ENCODE measurements at regions not wholly inside any gene's neighbourhood (a gene's known extent, or its start where the extent isn't known, plus 50 kb on each side); places are given as distances from the start of the nearest gene placed in this dataset.

- H3K4me1 ChIP-seq: no peaks in the 10 kb centered on the region
- no TSS peak for BruUV-seq (replicated peaks)
- no peaks in the 10 kb centered on the region for H3K27me3 ChIP-seq (replicated peaks; ENCODE audit: control insufficient read depth, insufficient read depth, low read length)
- no peaks in the 10 kb centered on the region for H3K4me1 Mint-ChIP-seq (ENCODE audit: low read depth, unreplicated experiment)
- no peak overlapping the region for H3K4me3 ChIP-seq (ENCODE audit: low read depth, low read length)
- intact Hi-C loops (cut with micrococcal nuclease; ENCODE audit: unreplicated experiment): no loop called here
- no peak overlapping the region for H3K4me3 Mint-ChIP-seq (ENCODE audit: unreplicated experiment)
- no peaks in the 10 kb centered on the region for H3K9me3 Mint-ChIP-seq (ENCODE audit: unreplicated experiment)
- H3K27ac Mint-ChIP-seq (ENCODE audit: unreplicated experiment): no peak overlapping the region
- ChIA-PET POLR2A (no interaction called here), CTCF (no interaction called here)
- no peak for DNase-seq
- no peaks in the 10 kb centered on the region for H3K36me3 Mint-ChIP-seq (ENCODE audit: insufficient read depth, unreplicated experiment)
- no peak for TF ChIP-seq CTCF (IDR thresholded peaks at IDR 0.05; ENCODE audit: insufficient read depth in 1 of 2, low read depth in 1 of 2, low read length in 1 of 2, severe bottlenecking in 1 of 2, unreplicated experiment in 1 of 2)
- H3K27me3 Mint-ChIP-seq (ENCODE audit: insufficient read depth, unreplicated experiment): peaks cover 3% of the 10 kb centered on the region
- H3K36me3 ChIP-seq (ENCODE audit: control insufficient read depth, insufficient read depth, low read length): no peaks in the 10 kb centered on the region
- H3K9me3 ChIP-seq: no peaks in the 10 kb centered on the region
These were observed 889.1 kb upstream of the MAP3K7 start for GRCh38 chr6:91476000-91476399.

- Mint-ChIP-seq H3K27me3 (ENCODE audit: insufficient read depth, unreplicated experiment) (no peaks in the 10 kb centered on the region), H3K4me1 (ENCODE audit: low read depth, unreplicated experiment) (no peaks in the 10 kb centered on the region), H3K27ac (ENCODE audit: unreplicated experiment) (no peak overlapping the region), H3K9me3 (ENCODE audit: unreplicated experiment) (no peaks in the 10 kb centered on the region), H3K4me3 (ENCODE audit: unreplicated experiment) (no peak overlapping the region), H3K36me3 (ENCODE audit: insufficient read depth, unreplicated experiment) (no peaks in the 10 kb centered on the region)
- Histone ChIP-seq H3K9me3 (no peaks in the 10 kb centered on the region), H3K4me1 (no peaks in the 10 kb centered on the region), H3K4me3 (ENCODE audit: low read depth, low read length) (no peak overlapping the region), H3K27me3 (replicated peaks; ENCODE audit: control insufficient read depth, insufficient read depth, low read length) (no peaks in the 10 kb centered on the region), H3K36me3 (ENCODE audit: control insufficient read depth, insufficient read depth, low read length) (no peaks in the 10 kb centered on the region)
- intact Hi-C loops (cut with micrococcal nuclease; ENCODE audit: unreplicated experiment): no loop called here
- no peak for DNase-seq
- CTCF ChIA-PET: no interaction called here
- no TSS peak for BruUV-seq (replicated peaks)
- POLR2A ChIA-PET: no interaction called here
- TF ChIP-seq CTCF (IDR thresholded peaks at IDR 0.05; ENCODE audit: insufficient read depth in 1 of 2, low read depth in 1 of 2, low read length in 1 of 2, severe bottlenecking in 1 of 2, unreplicated experiment in 1 of 2): no peak
These were observed 878.5 kb upstream of the MAP3K7 start for GRCh38 chr6:91465393-91465792.

- ChIA-PET POLR2A (no interaction called here), CTCF (no interaction called here)
- Mint-ChIP-seq H3K4me3 (ENCODE audit: unreplicated experiment) (no peak overlapping the region), H3K4me1 (ENCODE audit: low read depth, unreplicated experiment) (no peaks in the 10 kb centered on the region), H3K9me3 (ENCODE audit: unreplicated experiment) (no peaks in the 10 kb centered on the region), H3K27me3 (ENCODE audit: insufficient read depth, unreplicated experiment) (no peaks in the 10 kb centered on the region), H3K36me3 (ENCODE audit: insufficient read depth, unreplicated experiment) (no peaks in the 10 kb centered on the region), H3K27ac (ENCODE audit: unreplicated experiment) (no peak overlapping the region)
- TF ChIP-seq CTCF (IDR thresholded peaks at IDR 0.05; ENCODE audit: insufficient read depth in 1 of 2, low read depth in 1 of 2, low read length in 1 of 2, severe bottlenecking in 1 of 2, unreplicated experiment in 1 of 2): no peak
- Histone ChIP-seq H3K4me3 (ENCODE audit: low read depth, low read length) (no peak overlapping the region), H3K36me3 (ENCODE audit: control insufficient read depth, insufficient read depth, low read length) (no peaks in the 10 kb centered on the region), H3K9me3 (no peaks in the 10 kb centered on the region), H3K27me3 (replicated peaks; ENCODE audit: control insufficient read depth, insufficient read depth, low read length) (no peaks in the 10 kb centered on the region), H3K4me1 (no peaks in the 10 kb centered on the region)
- intact Hi-C loops (cut with micrococcal nuclease; ENCODE audit: unreplicated experiment): no loop called here
- no TSS peak for BruUV-seq (replicated peaks)
- no peak for DNase-seq
These were observed 877.8 kb upstream of the MAP3K7 start for GRCh38 chr6:91464718-91465117.

Measured in Caco-2 (cell line).